ENCODE measurements at regions not wholly inside any gene's neighbourhood (a gene's known extent, or its start where the extent isn't known, plus 50 kb on each side); places are given as distances from the start of the nearest gene placed in this dataset.
"Not testable (repeated sequence)": the region's sequence is repeated elsewhere in the genome, so short reads cannot be mapped to it uniquely, and the experiment has no call there.

DNA sequence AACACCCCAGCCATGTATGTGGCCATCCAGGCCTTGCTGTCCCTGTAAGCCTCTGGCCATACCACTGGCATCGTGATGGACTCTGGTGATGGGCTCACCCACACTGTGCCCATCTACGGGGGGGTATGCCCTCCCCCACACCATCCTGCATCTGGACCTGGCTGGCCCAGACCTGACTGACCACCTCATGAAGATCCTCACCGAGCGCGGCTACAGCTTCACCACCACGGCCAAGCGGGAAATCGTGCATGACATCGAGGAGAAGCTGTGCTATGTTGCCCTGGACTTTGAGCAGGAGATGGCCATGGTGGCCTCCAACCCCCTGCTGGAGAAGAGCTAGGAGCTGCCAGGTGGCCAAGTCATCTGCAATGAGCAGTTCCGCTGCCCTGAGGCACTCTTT lies 80.4 kb upstream of the ZCCHC2 start:
- in situ Hi-C loops (cut with HindIII; ENCODE audit: low sequenced_read_pairs), result no loop called here
- no peak for DNase-seq (ENCODE audit: low spot score)

DNA sequence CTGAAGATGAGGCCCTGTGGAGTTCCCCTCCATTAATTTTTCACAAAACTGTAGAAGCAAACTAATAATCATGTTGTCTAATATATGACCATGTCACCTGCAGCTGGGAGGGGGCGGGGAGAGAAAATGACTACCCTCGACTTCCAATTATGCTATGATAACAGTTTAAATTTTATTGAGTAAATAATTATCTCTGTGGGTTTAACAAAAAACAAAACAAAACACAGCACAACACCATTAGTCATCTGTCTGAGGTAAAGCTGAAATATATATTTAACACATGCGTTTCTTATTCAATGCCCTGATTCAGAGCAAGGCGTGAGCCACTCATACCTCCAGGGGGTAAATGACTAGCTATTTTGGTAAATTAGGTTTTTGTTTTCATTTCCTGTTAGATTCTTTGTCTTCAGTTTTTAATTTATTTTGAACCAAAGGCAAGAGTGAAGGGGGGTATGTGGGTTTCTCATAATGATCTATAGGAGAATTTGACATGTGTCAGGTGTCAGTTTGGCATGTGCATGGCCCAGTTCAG lies 77.4 kb upstream of the ZCCHC2 start:
- no peak for DNase-seq (ENCODE audit: low spot score)
- in situ Hi-C loops (cut with HindIII; ENCODE audit: low sequenced_read_pairs), result no loop called here

DNA sequence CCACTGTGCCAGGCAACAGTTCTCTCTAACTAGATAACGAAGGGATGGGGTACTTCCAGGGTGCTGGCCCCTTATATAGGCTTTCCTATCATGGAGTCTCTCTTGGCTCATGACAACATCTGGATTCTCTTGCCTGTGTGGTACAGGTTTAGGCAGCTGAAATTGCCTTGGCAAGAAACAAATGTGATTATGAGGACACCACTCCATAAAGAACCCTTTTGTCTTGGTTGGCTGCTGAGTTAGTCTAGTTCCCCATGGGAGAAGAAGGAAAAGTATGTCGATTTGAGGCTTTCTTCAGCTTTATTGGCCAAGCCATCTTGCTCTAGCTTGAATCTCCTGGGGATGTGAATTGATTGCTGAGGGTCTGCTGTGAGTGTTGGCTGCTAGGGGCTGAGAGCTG lies 76.3 kb upstream of the ZCCHC2 start:
- in situ Hi-C loops (cut with HindIII; ENCODE audit: low sequenced_read_pairs), result no loop called here
- DNase-seq (ENCODE audit: low spot score), result no peak

DNA sequence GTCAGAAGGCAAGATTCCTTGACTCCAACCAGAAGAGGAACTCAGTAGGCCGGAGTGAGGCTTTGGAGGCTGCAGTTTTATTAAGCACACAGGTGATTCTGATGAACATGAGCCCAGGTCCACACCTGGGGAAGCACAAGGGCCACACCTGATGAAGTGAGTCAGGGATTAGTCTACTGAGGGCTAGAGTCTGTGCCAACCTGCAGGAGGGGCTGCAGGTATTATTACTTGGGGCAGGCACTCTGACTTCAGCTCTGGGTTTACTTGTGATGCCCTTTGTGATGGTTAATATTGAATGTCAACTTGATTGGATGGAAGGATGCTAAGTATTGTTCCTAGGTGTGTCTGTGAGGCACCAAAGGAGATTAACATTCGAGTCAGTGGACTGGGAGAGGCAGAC lies 75.2 kb upstream of the ZCCHC2 start:
- in situ Hi-C loops (cut with HindIII; ENCODE audit: low sequenced_read_pairs), result no loop called here
- DNase-seq (ENCODE audit: low spot score), result no peak

DNA sequence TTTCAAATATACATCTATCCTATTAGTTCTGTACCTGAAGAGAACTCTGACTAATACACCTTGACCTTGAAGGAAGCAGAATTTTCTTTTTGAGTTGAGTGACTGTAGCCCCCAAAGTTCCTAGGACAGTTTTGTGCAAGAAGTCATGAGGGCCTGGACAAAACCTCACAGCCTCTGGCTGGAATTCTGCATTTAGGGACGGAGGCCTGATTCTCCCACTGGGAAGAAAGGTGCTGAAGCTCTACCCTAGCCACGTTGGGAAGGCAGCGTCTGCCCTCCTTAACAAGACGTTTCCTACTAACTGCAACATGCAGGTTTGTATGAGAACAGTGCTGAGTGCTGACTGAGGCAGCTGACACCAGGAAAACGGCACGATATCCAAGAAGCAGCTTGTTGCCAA lies 74.4 kb upstream of the ZCCHC2 start:
- in situ Hi-C loops (cut with HindIII; ENCODE audit: low sequenced_read_pairs), result no loop called here
- no peak for DNase-seq (ENCODE audit: low spot score)

DNA sequence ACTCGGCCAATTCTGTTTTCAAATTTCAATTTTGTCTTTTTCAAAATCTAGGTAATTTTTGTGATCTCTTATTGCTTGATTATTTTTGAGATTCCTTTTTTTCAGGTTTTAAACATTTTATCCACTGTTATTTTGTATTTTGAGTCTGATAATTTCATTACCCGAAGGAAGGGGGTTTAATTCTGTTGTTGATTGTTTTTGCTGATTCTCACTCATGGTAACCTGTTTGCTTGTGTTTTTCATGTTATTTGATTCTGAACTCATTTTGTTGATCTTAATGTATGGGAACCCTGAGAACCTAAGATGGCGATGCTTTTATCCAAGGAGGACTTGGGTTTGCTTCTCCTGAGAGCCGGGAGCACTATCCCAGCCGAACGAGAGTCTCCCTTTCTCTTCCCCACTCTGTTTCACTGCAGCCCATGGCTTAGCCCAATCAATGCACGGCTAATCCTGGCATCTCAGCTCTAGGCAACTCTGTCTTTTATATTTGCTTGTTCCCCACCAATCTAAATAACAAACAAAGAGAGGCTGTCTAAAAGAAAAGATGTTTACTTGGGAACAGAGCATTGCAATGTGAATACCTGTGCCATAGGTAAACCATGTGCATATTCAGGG lies 73.2 kb upstream of the ZCCHC2 start:
- in situ Hi-C loops (cut with HindIII; ENCODE audit: low sequenced_read_pairs), result no loop called here
- no peak for DNase-seq (ENCODE audit: low spot score)

DNA sequence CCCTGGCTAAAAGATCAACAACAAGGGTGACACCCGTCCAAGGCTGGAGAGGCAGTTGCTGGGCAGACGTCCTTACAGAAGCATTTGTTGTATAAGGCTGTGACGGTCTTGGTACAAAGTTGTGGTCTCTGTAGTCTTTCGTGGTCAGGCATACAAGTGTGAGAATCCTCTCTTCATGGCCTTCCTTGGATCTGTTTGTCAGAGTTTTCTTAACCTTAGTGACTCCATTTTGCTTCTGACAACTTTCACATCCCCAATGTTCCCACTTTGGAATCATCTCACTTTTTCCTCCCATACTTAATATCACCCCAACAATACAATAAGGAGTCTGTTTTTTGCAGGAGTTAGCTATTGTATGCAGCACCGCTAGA lies 72.7 kb upstream of the ZCCHC2 start:
- in situ Hi-C loops (cut with HindIII; ENCODE audit: low sequenced_read_pairs), result no loop called here
- DNase-seq (ENCODE audit: low spot score), result no peak

DNA sequence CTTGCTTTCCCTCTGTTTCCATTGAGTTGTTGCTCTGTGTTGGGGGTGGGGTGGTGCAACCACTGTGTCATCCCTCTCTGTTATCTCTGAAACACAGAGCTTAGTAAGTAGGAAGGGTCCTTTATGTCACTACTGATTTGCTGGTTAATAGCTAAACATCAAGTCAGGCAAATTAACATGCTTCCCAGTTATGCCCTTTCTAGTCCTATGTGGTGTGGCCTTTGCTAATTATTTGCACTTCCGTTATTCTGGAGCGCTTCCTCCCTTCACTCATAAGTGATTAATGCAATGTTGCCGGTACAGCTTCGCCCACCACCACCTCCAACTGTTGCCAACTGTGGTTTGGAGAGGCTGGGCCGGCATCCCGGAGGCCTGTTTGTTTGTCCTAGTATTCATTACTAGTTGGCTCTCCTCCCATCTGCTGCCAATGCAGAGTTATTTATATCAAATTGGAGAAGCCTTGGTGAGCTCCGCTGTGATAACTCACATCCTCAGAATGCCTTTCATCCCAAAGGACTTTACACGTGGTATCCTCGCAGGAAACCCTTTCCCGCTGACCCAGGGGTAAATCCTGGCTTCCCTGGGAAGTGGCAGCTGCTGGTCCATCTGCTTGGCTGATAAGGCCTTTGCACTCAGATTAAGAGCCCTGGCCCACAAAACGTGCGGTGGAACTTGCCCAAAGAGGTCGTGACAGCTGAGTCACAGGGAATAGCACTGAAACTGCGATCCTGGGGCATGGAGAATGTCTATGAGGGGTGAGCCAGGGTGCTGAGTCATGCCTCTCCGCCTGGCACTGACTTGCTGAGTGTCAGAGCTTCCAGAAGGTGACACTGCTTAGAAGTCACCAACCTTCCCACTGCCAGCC lies 72.0 kb upstream of the ZCCHC2 start:
- peak; percentile 88 for DNase-seq (ENCODE audit: low spot score)
- in situ Hi-C loops (cut with HindIII; ENCODE audit: low sequenced_read_pairs), result no loop called here

DNA sequence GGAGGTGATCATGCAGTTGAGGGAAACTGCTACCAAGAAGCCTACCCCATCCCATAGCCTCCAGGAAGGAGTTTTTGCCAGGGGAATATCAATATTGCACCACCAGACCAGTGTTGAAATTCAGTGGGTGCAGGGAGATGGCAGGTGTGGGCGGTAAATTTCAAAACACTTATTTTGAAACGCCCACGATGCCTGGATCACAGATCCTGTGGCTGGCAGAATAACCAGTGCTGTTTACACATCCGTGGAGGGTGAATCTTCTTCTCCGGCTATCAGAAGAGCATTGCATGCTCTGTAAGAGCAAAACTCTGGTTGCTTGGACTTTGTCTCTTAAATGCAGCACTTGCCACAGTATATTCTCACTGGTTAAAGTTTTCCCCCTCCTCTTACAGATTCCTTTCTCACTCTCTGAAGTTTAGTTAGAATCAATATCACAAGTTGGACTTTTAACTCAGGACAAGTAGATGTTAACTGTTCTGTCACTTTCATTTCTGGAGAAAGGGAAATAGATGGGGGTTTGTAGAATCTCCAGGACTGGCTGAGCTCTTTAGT lies 70.5 kb upstream of the ZCCHC2 start:
- DNase-seq (ENCODE audit: low spot score), result no peak
- in situ Hi-C loops (cut with HindIII; ENCODE audit: low sequenced_read_pairs), result no loop called here

DNA sequence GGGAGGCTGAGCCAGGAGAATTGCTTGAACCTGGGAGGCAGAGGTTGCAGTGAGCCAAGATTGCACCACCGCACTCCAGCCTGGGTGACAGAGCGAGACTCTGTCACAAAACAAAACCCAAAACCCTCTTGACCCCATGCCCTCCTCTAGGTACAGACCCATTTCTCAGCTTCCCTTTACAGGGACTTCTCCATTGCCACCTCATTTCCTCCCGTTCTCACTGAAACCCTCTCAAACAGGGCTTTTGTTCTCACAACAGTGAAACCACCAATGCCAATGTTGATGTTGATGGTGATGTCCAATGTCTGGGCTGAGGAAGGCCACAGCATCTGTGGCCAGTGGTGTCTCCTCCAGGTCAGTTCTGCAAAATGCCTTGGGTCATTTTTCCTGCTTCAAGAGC lies 69.0 kb upstream of the ZCCHC2 start:
- no peak for DNase-seq (ENCODE audit: low spot score)
- in situ Hi-C loops (cut with HindIII; ENCODE audit: low sequenced_read_pairs), result no loop called here

DNA sequence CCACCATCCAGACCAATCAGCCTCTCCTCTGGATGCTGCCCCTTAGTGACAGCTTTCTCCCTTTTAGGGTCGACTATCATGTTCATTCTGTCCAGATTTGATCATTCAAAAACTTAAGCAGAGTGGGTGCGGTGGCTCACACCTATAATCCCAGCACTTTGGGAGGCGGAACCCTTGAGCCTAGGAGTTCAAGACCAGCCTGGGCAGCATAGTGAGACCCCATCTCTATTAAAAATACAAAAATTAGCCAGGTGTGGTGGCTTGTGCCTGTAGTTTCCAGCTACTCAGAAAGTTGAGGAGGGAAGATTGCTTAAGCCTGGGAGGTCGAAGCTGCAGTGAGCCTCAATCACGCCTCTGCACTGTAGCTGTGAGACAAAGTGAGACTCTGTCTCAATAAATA lies 68.3 kb upstream of the ZCCHC2 start:
- DNase-seq (ENCODE audit: low spot score), result no peak
- in situ Hi-C loops (cut with HindIII; ENCODE audit: low sequenced_read_pairs), result no loop called here

DNA sequence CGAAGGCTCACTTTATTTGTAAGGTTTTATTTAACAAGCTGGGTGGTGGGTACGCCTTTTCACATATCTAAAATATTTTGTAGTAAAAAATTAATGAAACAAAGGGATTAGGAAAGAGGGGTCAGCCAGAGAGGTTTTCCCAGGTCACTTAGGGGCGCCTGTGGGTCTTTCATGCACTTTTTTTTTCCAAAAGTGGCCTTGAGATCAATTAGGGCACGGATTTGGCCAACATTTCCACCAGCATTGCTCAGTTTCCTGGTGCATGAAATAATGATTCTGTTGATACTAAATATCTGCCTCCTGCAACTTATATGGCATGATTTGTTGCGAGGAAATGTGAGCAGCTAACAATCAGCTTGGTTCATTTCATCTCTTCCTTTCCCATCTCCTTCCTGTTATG lies 67.6 kb upstream of the ZCCHC2 start:
- no peak for DNase-seq (ENCODE audit: low spot score)
- in situ Hi-C loops (cut with HindIII; ENCODE audit: low sequenced_read_pairs), result no loop called here

DNA sequence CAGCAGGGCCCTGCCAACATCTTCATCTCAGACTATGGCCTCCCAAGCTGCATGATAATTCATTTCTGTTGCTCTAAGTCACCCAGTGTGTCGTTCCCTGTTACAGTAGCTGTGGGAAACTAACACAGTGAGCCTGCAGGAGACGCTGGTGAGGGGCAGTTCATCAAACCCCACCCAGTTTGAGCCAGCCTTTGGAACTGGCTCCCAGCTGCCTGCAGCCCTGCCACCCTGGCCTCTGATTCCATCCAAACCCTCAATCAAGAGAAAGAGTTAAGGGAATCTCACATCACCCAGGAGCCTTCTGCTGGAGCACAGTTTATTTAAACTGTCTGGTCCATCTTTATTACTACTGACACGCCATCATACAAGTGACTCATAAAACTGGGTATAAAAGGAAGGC lies 64.9 kb upstream of the ZCCHC2 start:
- DNase-seq (ENCODE audit: low spot score), result no peak
- in situ Hi-C loops (cut with HindIII; ENCODE audit: low sequenced_read_pairs), result no loop called here

DNA sequence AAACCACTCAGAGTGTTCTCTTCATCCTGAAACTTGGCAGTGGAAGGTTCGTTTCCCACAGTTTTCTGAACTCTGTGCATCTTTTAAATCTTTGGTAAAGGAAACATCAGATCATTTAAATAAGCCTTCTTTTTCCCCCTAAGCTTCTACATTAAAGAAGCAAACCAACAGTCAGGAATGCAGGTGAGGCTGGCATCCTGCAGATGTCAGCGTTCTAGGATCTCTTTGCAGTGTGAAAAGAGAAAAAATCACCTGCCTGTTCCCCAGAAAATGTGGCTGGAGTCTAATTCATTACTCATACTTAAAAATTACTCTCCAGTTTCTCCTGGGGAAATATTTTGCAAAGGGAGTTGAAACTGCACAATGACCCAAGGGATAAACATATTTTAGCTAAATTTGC lies 64.5 kb upstream of the ZCCHC2 start:
- in situ Hi-C loops (cut with HindIII; ENCODE audit: low sequenced_read_pairs), result no loop called here
- no peak for DNase-seq (ENCODE audit: low spot score)

DNA sequence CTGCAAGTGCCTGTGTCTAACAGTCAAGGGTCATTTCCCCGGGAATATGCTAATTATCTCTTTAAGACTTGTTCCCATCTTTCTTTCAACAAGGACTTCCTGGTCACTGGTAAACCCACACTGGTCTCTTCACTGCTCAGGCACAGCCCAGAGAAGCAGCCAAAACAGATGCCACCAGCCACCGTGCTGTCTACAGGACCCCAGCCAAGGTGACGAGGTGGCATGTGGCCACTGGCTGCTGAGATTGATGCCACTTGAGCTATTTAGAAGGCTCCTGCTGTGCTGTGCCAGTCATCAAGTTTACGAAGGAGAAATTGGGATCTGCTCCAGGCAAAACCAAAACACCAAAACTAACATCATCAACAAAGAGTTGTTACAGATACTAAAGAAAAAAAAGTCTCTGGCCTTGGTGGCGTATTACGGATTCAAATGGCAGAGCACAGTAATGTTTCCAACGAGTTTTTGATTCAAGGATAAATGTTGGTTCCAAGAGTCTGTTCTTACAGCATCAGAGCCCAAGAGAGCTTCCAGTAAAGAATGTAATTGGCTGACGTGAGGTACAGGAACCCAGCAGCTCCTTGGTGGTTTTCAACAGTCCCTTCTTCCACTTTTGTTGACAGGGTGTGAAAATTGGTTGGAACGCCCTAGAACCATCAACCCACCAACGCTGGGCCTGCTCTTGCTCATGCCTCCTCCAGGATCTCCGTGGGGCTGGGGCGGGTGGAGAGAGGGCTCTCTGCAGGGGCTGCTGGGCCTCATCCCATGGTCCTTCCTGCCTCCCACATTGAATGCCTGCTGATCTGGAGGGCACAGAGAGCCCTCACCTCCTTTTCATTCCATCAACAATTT lies 63.7 kb upstream of the ZCCHC2 start:
- in situ Hi-C loops (cut with HindIII; ENCODE audit: low sequenced_read_pairs), result no loop called here
- DNase-seq (ENCODE audit: low spot score), result no peak

DNA sequence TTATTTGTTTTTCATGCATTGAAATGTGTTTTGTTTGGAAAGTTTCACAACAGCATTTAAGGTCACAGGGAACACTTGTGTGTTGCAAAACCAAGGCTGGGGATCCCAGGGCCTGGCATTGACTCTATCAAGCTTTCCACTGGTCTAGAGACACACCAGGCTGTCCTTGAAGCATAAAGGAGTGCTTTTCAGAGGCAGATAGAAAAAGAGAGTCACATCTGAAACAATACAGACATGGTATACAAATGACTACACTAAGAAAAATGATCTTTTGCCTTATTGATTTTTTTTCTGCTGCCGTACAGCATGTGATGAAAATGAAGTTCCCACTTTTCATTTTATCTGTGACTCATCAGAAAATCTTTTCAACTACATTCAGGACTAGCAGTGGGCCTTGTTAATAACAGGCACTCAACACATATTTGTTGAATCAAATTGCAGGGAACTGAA lies 61.9 kb upstream of the ZCCHC2 start:
- DNase-seq (ENCODE audit: low spot score), result no peak
- in situ Hi-C loops (cut with HindIII; ENCODE audit: low sequenced_read_pairs), result no loop called here

DNA sequence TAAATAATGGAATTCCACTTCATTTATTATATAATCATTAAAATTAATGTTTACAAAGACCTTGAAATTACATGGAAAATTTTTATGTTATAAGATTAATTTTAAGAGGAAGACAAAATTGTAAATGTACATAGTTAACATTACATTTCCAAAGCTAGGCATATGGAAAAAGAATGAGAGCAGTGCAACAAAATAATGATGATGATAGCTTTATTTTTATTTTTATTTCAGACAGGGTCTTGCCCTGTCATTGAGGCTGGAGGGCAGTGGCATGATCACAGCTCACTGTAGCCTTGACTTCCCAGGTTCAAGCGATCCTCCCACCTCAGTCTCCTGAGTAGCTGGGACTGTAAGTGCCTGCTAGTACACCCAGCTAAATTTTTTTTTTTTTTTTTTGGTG lies 61.2 kb upstream of the ZCCHC2 start:
- in situ Hi-C loops (cut with HindIII; ENCODE audit: low sequenced_read_pairs), result no loop called here
- DNase-seq (ENCODE audit: low spot score), result no peak

DNA sequence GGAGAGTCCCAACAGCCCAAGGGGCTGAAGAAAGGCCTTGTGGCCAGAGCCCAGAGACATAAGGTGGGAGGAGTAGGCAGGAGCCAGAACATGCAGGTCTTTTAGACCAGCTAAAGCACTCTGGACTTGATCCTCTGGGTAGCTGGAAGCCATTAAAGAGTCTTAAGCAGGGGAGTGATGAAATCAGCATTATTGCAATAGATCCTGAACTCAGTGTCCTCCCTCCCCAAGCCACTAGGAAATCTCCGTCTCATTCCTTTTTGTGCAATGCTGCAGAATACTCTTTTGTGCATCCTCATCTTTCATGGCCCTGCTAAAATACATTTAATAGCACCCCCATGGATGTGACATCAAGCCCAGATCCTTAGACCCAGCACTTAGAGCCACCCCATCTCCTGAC lies 58.6 kb upstream of the ZCCHC2 start:
- in situ Hi-C loops (cut with HindIII; ENCODE audit: low sequenced_read_pairs), result no loop called here

DNA sequence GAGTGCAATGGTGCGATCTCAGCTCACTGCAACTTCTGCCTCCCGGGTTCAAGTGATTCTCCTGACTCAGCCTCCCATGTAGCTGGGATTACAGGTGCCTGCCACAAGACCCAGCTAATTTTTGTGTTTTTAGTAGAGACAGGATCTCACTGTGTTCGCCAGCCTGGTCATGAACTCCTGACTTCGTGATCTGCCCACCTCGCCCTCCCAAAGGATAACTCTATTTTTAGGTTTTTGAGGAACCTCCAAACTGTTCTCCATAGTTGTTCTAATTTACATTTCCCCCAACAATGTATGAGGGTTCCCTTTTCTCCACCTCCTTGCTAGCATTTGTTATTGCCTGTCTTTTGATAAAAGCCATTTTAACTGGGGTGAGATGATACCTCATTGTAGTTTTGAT lies 53.7 kb upstream of the ZCCHC2 start:
- DNase-seq (ENCODE audit: low spot score); in situ Hi-C loops (cut with HindIII; ENCODE audit: low sequenced_read_pairs): not testable (repeated sequence)

More for the DNA sequence above, 58.6 kb upstream of the ZCCHC2 start:
- no peak for DNase-seq (ENCODE audit: low spot score)

Data from G401 (cell line).